GM10266 (cell line): ENCODE measurements at regions not wholly inside any gene's neighbourhood (a gene's known extent, or its start where the extent isn't known, plus 50 kb on each side); places are given as distances from the start of the nearest gene placed in this dataset.

Experiments
- DNase-seq: peaks from one replicate; pipeline ENCODE4 v3.0.0; 2012; ENCODE audit errors: extremely low spot score
- CTCF ChIP-seq: IDR thresholded peaks from 2 replicates; pipeline ENCODE4 v1.5.1; 2012; ENCODE audit warnings: mild to moderate bottlenecking, low read depth; ENCODE audit not compliant: control insufficient read depth, insufficient read depth; ENCODE audit errors: missing control alignments

GRCh38 chr10:104574427-104574826 lies 66.7 kb upstream of the SORCS3 start:
- TF ChIP-seq CTCF, result no peak
- no peak for DNase-seq

- no peak for DNase-seq
- no peak for TF ChIP-seq CTCF
Observed at GRCh38 chr10:104574838-104575237, 66.3 kb upstream of the SORCS3 start.

- no peak for DNase-seq
- TF ChIP-seq CTCF, result no peak
Observed at GRCh38 chr10:104576611-104577010, 64.5 kb upstream of the SORCS3 start.

GRCh38 chr10:104577163-104577562 lies 63.9 kb upstream of the SORCS3 start:
- TF ChIP-seq CTCF, result no peak
- no peak for DNase-seq

GRCh38 chr10:104577861-104578521 lies 63.1 kb upstream of the SORCS3 start:
- no peak for DNase-seq
- no peak for TF ChIP-seq CTCF

- TF ChIP-seq CTCF, result no peak
- DNase-seq, result no peak
Observed at GRCh38 chr10:104578671-104579070, 62.4 kb upstream of the SORCS3 start.

- no peak for TF ChIP-seq CTCF
- no peak for DNase-seq
Observed at GRCh38 chr10:104579136-104579535, 62.0 kb upstream of the SORCS3 start.
